Neutrophil (primary cell): ENCODE measurements at regions not wholly inside any gene's neighbourhood (a gene's known extent, or its start where the extent isn't known, plus 50 kb on each side); places are given as distances from the start of the nearest gene placed in this dataset.

ENCODE experiments used
- H3K27ac ChIP-seq: fragments of 200-600 bp; sonication (generic); 2 replicates; pipeline ENCODE4 v1.5.1; 2016; ENCODE audit warnings: mild to moderate bottlenecking, moderate library complexity
- H3K27me3 ChIP-seq: fragments of 200-600 bp; sonication (generic); 2 replicates; pipeline ENCODE4 v1.6.0; 2016; ENCODE audit warnings: mild to moderate bottlenecking
- H3K36me3 ChIP-seq: fragments of 200-600 bp; sonication (generic); 2 replicates; pipeline ENCODE4 v1.5.1; 2017
- H3K4me1 ChIP-seq, 2 experiments: fragments of 200-600 bp in 1 of 2; sonication (generic) in 1 of 2; 1 replicate in 1 of 2; 2 replicates in 1 of 2; pipeline versions ENCODE4 v1.5.1 to v1.6.1; 2013 to 2016; ENCODE audit warnings: low read depth in 1 of 2, low read length in 1 of 2, mild to moderate bottlenecking in 1 of 2, moderate library complexity in 1 of 2; ENCODE audit not compliant: control insufficient read depth in 1 of 2, insufficient read depth in 1 of 2
- H3K4me3 ChIP-seq, 2 experiments: fragments of 200-600 bp in 1 of 2; sonication (generic) in 1 of 2; 1 replicate in 1 of 2; 2 replicates in 1 of 2; pipeline ENCODE4 v1.5.1; 2013 to 2016; ENCODE audit warnings: low read depth in 1 of 2, low read length in 1 of 2, mild to moderate bottlenecking in 1 of 2, moderate library complexity in 1 of 2
- H3K9me3 ChIP-seq: fragments of 200-600 bp; sonication (generic); 2 replicates; pipeline ENCODE4 v1.5.1; 2016
- TF ChIP-seq, protein P1 (sequence below): fragments of 200-600 bp; sonication (generic); IDR thresholded peaks from 2 replicates; pipeline ENCODE4 v1.5.1; 2016; ENCODE audit warnings: antibody characterized with exemption

DNA sequence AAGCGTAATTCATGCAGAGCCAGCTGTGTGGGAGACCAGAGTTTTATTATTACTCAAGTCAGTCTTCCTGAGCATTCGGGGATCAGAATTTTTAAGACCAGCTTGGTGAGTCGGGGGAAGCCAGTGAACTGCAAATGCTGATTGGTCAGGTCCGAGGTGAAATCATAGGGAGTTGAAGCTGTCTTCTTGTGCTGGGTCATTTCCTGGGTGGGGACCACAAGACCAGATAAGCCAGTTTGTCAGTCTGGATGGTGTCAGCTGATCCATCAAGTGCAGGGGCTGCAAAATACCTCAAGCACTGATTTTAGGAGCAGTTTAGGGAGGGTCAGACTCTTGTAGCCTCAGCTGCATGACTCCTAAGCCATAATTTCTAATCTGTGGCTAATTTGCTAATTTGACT is 228.1 kb upstream of the ATP10A start:
- Histone ChIP-seq H3K27ac (no peak overlapping the region), H3K4me1 (no peaks in the 10 kb centered on the region), H3K27me3 (no peaks in the 10 kb centered on the region), H3K9me3 (no peaks in the 10 kb centered on the region), H3K36me3 (no peaks in the 10 kb centered on the region), H3K4me3 (no peak overlapping the region)
- TF ChIP-seq, protein P1, sequence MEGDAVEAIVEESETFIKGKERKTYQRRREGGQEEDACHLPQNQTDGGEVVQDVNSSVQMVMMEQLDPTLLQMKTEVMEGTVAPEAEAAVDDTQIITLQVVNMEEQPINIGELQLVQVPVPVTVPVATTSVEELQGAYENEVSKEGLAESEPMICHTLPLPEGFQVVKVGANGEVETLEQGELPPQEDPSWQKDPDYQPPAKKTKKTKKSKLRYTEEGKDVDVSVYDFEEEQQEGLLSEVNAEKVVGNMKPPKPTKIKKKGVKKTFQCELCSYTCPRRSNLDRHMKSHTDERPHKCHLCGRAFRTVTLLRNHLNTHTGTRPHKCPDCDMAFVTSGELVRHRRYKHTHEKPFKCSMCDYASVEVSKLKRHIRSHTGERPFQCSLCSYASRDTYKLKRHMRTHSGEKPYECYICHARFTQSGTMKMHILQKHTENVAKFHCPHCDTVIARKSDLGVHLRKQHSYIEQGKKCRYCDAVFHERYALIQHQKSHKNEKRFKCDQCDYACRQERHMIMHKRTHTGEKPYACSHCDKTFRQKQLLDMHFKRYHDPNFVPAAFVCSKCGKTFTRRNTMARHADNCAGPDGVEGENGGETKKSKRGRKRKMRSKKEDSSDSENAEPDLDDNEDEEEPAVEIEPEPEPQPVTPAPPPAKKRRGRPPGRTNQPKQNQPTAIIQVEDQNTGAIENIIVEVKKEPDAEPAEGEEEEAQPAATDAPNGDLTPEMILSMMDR: no peak

DNA sequence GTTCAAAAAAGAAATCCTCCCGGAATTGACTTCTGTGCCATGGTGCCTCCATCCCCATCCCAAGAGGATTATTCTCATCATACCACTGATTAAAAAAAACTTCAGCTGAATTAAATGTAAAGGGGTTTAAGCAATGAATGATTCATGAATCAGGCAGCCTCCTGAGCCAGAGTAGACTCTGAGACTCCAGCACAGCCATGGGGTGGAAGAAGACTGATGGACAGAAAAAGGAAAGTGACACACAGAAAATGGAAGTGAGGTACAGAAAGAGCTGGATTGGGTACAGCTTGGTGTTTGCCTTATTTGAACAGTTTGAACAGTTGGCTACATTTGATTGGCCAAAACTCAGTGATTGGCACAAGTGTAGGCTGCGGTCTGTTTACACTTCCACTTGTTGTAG is 224.8 kb upstream of the ATP10A start:
- Histone ChIP-seq H3K36me3 (no peaks in the 10 kb centered on the region), H3K4me1 (peaks cover 0 to under 1% of the 10 kb centered on the region in 2 experiments), H3K4me3 (no peak overlapping the region), H3K27me3 (peaks cover 1% of the 10 kb centered on the region), H3K27ac (no peak overlapping the region), H3K9me3 (no peaks in the 10 kb centered on the region)
- TF ChIP-seq, protein P1: no peak

DNA sequence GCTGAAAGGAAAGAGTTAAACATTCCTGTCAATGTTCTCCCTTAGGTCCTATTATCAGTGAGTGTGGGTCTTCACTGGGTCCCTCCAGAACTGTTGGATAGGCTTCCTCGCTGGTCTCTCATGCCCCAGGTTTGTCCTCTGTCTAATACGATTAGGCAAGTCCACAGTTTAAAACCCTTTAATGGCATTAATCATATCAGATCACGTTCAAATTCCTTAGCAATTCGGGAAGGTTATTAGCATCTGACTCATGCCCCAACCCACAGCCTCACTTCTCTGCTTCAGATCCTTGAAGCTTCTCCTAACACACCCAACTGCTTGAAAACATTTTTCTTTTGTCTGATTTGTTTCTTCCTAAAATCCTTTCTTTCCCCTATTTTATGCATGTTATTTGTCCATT is 224.3 kb upstream of the ATP10A start:
- Histone ChIP-seq H3K36me3 (no peaks in the 10 kb centered on the region), H3K9me3 (no peaks in the 10 kb centered on the region), H3K4me3 (no peak overlapping the region), H3K4me1 (peaks cover 4 to 5% of the 10 kb centered on the region in 2 experiments), H3K27me3 (peaks cover 6% of the 10 kb centered on the region), H3K27ac (no peak overlapping the region)
- TF ChIP-seq, protein P1: no peak

DNA sequence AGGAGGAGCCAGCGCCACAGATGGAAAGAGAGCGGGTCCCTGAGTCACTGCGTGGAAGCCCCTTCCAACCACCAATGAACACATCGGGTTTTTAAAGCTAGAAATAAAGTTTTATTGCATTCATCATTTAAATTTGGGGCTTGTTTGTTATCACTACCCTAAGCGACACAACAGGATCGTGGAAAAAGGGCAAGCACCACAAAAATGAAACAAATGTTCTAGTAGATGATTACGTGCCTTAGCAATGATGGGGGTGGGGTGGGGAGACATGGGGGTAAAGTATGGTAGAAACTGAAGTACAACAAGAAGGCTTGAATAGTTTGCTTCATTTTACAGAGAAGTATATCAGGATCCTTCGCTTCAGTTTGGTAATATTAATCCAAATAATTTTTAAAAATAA is 221.6 kb upstream of the ATP10A start:
- H3K36me3 ChIP-seq: no peaks in the 10 kb centered on the region
- no peak overlapping the region for H3K27ac ChIP-seq
- TF ChIP-seq, protein P1: no peak

DNA sequence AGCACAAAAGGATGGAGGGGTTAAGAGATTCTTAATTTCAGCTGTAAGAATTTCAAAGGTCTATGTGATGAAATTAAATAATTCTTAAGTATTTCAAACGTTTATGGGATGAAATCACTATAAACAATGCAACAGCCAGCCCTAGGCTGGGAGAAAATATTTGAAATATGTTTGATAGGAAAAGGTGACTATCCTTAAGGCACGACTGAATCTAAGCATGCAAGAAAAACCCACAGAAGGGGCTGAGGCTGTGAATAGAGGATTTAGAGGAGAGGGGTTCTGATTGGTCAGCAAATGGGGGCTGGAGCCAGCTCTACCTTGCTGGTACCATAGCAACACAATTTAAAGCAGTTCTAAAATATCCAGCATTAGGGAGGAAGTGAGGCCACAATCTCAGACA is 220.8 kb upstream of the ATP10A start:
- Histone ChIP-seq H3K9me3 (no peaks in the 10 kb centered on the region), H3K4me3 (no peak overlapping the region), H3K27me3 (peaks cover 18% of the 10 kb centered on the region), H3K27ac (no peak overlapping the region), H3K36me3 (no peaks in the 10 kb centered on the region), H3K4me1 (peaks cover 8 to 9% of the 10 kb centered on the region in 2 experiments)
- TF ChIP-seq, protein P1: no peak

More for the DNA sequence above, 221.6 kb upstream of the ATP10A start:
- peaks cover 18% of the 10 kb centered on the region for H3K27me3 ChIP-seq
- peaks cover 8 to 9% of the 10 kb centered on the region in 2 experiments for H3K4me1 ChIP-seq
- H3K9me3 ChIP-seq: no peaks in the 10 kb centered on the region
- H3K4me3 ChIP-seq: no peak overlapping the region

DNA sequence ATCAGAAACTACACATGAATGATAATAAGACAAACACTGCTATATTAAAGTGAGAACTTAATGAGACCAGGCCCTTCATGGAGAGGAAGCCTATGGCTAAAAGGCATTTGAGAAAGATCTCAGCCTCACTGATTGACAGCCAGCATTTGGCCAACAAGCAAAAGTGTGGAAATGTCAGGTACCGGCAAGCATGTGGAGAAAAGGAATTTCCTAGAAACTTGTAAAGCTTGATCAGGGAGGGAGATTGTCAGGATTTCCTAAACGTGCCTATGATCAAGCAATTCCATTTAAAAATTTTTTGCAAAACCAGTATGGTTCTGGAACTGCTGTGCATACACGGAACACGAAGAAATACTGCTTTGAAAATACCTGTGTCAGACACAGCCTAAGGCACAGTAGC is 220.3 kb upstream of the ATP10A start:
- H3K36me3 ChIP-seq: no peaks in the 10 kb centered on the region
- H3K4me3 ChIP-seq: no peak overlapping the region
- H3K27ac ChIP-seq: no peak overlapping the region
- TF ChIP-seq, protein P1: no peak
- peaks cover 18% of the 10 kb centered on the region for H3K27me3 ChIP-seq
- peaks cover 8 to 9% of the 10 kb centered on the region in 2 experiments for H3K4me1 ChIP-seq
- no peaks in the 10 kb centered on the region for H3K9me3 ChIP-seq
